Fibroblast of skin of back (primary cell): ENCODE measurements at regions not wholly inside any gene's neighbourhood (a gene's known extent, or its start where the extent isn't known, plus 50 kb on each side); places are given as distances from the start of the nearest gene placed in this dataset.
"Not testable (repeated sequence)": the region's sequence is repeated elsewhere in the genome, so short reads cannot be mapped to it uniquely, and the experiment has no call there.

Experiments
- DNase-seq: peaks from one replicate; pipeline ENCODE4 v3.0.0-alpha.2; 2013

DNA sequence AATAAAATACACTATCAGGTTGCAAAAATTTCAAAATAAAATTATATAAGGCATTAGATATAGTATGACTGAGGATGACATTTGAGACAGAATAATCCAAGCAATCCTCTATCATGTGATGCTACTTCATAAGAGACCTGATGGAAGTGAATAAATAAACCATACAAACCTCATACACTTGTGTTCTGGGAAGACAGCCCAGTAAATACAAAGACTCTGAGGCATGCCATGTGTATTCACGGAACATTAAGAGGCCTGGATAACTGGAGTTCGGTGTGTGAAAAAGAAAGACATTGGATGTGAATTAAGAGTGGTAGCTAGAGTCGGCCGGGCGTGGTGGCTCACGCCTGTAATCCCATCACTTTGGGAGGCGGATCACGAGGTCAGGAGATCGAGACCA lies 364.2 kb downstream of the ADAM29 start:
- no peak for DNase-seq

GRCh38 chr4:175290401-175290800 lies 372.2 kb downstream of the ADAM29 start:
- peak; percentile 73 for DNase-seq

DNA sequence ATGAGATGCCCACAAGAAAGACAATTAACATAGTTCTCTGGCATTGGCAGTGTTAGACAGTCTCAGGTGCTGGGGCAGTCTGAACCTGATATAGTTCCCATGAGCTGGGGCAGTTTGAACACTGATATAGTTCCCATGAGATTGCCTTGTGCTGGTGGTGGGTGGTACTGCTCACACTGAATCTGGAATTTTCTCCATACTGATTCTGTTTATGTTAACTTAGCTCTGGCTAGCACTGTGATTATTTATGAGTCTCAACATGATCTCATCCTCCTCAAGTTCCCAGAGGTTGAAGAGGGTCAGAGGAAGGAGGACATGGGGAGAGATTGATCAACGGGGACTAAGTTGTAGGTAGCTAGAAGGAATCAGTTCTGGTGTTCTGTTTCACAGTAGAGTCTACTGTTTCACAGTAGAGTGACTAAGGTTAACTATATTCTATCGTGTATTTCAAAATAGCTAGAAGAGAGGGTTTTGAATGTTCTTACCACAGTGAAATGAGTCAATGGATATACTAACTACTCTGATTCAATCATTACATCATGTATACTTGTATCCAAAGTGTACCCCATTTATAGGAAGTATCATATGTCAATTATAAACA lies 379.9 kb downstream of the ADAM29 start:
- DNase-seq = peak; percentile 19

GRCh38 chr4:175306436-175306835 lies 388.3 kb downstream of the ADAM29 start:
- no peak for DNase-seq

- DNase-seq = no peak
These were observed 389.2 kb downstream of the ADAM29 start for GRCh38 chr4:175307326-175307725.

GRCh38 chr4:175308236-175308635 lies 390.1 kb downstream of the ADAM29 start:
- peak; percentile 91 for DNase-seq

DNA sequence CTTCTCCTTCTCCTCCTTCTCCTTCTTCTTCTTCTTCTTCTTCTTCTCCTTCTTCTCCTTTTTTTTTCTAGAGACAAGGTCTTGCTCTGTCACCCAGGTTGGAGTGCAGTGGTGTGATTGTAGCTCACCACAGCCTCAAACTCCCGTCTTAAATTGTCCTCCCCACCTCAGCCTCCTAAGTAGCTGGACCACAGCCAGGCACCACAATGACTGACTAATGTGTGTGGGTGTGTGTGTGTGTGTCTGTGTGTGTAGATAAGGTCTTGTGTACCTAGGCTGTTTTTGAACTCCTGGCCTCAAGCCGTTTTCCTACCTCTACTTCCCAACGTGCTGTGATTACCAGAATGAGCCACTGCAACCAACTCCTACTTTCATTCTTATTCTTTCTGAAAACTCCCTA lies 390.9 kb downstream of the ADAM29 start:
- peak; percentile 30 for DNase-seq

DNA sequence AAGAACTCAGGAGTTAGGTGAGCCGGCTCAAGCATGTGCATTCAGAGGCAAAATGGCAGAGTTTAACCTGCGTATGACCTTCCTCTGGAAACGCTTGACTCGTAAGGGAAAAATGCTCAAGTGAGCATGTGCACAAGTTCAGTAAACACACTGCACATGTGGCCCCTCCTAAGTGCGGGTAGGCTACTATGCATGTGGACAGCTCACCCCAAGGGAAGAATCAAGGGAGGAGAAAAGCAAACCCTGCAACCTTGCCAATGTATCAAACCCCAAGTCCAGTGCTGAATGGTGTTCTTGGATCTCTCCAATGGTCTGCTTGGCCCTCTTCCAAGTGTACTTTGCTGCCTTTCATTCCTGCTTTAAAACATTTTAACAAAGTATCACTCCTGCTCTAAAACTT lies 407.1 kb downstream of the ADAM29 start:
- no peak for DNase-seq

DNA sequence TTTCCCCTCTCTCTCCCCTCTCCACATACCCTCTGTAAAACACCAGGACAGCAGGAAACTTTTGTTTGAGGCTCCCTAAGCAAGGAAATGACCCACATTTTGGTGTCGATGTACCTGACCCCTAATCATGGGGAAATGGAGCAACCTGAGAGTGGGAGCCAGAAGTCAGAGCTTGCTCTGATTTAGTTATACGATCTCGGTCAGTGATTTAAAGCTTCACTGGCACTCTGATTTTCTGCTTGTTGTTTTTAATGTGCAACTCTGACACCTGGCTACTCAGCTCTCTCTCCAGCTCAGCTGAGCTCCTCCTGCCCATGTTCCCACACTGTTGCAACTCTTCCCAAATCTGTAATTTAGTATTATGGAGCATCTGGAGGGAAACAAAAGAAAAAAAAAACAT lies 408.6 kb downstream of the ADAM29 start:
- no peak for DNase-seq

DNA sequence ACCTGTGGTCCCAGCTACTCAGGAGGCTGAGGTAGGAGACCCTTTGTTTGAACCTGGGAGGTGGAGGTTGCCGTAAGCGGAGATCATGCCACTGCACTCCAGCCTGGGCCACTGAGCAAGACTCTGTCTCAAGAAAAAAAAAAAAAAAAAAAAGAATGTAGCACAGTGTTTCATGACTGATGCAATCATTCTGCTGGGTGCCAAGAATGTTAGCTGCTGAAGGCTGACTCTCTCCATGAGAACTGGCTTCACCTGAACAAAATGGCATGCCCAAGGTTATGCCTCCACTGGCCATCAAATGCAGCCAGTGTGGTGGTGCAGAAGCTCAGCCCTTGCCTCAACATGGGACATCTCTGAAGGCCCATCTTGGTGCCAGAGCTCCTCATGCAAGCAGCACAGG lies 412.1 kb downstream of the ADAM29 start:
- DNase-seq = peak; percentile 45

DNA sequence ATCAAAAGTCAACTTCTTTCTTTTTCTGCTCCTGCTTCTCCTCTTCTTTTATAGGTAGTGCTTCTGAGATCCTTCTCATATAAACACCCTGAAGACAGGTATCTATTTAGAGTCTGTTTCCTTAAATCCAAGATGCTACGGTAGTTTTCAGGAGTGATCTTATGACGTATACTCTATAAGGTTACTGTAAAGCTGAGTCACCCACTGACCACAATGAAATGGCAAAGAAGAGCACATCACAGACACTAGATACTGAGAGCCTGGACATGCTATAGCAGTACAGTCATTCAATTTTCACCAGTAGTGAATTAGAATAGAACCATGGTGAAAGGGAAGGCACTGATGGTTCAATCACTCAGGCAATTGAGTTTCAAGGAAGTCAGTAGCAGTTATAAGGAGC lies 412.5 kb downstream of the ADAM29 start:
- DNase-seq = peak; percentile 73

GRCh38 chr4:175335331-175335730 lies 417.2 kb downstream of the ADAM29 start:
- DNase-seq = no peak

DNA sequence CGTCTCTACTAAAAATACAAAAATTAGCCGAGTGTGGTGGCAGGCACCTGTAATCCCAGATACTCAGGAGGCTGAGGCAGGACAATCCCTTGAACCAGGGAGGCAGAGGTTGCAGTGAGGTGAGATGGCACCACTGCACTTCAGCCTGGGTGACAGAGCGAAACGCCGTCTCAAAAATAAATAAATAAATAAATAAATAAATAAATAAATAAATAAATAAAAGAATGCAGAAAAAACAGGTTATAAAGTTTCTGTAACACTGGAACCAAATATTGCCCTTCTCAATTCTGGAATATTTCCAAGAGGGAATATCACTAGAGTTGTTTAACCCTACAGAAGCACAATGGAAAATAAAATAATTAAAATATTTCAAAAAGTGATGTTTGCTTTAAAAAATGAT lies 418.4 kb downstream of the ADAM29 start:
- not testable (repeated sequence) for DNase-seq

DNA sequence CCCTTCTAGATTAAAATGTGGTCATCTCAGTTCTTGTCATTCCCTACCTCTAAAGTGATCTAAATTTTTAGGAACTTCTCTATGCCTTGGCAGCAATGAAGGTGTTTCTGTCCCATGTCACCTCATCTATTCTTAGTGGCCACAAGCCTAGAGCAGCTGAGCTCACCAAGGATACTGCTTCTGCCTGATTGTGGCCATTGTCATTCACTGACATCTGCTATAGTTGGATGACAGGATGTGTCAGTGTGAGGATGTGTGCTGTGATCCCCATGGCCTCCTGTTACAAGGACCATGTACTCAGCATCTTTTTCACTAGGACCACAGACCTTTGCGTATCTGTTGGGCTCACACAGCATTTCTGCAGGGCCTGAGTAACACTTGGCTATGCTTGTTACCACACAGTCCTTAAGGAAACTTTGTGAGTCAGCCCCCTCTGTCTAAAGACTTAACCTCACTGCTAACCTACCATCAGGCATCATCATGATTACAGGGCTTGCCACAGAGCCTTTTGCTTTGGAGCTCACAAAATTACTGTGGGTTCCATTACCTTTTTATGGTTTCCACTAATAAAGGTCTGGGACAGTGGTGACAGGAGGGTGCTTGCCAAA lies 421.0 kb downstream of the ADAM29 start:
- peak; percentile 54 for DNase-seq

DNA sequence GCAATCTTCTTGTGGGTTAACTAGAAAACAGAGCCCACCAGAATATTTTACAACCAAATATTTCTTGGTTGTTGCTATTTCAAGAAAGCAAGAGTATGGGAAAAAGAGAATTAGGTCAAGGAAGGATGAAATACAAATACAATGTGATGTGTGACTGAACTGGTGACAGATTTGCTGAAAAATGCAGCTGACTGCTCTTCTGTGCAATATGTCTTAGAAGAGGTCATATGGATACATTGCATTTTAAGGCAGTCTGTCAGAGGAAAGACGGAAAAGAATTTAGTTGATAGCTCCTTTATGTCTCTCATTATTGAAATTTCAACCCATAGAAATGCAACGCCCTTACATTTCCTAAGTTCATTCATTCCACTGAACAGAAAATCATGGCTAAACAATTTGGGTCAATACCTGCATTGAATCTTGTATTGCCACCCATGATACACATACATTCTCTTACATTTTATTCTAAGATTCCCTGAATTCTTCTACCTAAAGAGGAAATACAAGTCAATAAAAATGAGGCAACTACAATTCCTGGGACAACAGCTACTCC lies 423.1 kb downstream of the ADAM29 start:
- peak; percentile 64 for DNase-seq

DNA sequence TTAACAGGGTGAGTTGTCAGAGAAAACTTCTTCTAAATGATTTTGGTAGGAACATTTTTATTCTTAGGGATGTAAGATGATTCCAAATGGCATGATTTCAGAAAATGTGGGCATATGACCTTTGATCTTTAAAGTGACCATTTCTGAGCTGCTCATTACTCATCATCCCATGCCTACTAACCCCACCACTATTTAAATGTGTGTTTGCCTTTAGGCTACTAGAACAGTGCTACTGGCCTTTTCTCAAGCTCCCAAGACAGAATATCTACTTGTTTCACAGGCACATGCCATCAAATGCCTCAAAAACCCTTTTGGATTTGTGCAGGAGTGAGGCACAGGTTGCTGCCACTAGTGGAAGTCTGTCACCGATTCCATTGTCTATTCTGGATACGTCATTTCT lies 428.2 kb downstream of the ADAM29 start:
- DNase-seq = no peak

DNA sequence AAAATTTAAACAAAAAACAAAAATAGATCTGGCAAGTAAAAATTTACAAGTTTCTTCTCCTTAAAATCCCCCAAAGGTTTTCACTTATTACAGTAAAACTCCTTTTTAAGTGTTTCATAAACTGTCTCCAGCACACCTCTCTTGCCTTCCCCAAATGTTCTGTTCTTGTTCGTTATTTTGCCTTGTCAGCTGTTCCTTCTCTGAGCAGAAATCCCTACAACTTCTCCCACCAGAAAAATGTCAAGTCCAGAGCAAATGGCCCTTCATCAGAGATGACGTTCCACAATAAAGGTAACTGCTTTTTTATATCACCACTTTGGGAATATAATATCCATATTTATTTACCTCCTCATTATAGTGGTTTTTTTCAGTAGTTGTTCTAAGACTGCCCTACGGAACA lies 432.1 kb downstream of the ADAM29 start:
- DNase-seq = no peak

- no peak for DNase-seq
These were observed 433.3 kb downstream of the ADAM29 start for GRCh38 chr4:175351473-175351872.

- peak; percentile 81 for DNase-seq
These were observed 443.0 kb downstream of the GPM6A start for GRCh38 chr4:175369087-175369486.

DNA sequence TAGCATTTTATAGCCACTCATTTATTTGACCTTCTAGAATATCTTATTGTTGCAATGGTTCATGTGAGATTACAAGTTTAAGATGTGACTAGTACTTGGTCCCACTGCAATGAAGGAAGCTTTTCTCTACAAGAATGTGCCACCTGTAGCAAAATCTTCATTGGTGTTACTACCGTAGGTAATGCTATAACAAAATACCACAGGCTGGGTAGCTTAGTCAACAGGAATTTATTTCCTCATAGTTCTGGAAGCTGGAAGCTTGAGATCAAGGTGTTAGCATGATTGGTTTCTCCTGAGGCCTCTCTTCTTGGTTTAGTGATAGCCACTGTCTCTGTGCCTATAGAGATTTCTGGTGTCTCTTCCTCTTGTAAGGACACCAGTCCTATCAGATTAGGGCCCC lies 441.0 kb downstream of the GPM6A start:
- DNase-seq = no peak

DNA sequence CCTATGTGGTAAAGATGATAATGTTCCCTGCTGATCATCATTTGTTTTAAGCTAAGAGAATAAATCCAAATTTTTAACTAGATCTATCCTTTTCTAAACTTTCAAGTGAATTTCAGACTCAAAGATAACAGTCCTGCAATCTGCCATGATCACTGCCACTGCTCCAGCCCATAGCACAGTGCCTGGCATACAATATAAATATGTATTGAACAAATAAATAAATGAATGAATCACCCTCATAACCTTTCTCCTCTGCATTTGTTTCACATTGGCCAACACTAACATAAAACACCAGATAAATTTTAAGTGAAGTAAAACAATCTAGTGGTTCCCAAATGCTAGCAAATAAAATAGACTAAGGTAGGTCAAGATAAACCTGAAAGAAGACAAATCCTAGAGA lies 439.0 kb downstream of the GPM6A start:
- peak; percentile 42 for DNase-seq

GRCh38 chr4:175374459-175374858 lies 437.6 kb downstream of the GPM6A start:
- no peak for DNase-seq

- no peak for DNase-seq
These were observed 435.6 kb downstream of the GPM6A start for GRCh38 chr4:175376287-175376977.

- no peak for DNase-seq
These were observed 434.9 kb downstream of the GPM6A start for GRCh38 chr4:175377203-175377602.
